WTC11 (cell line): ENCODE measurements at regions not wholly inside any gene's neighbourhood (a gene's known extent, or its start where the extent isn't known, plus 50 kb on each side); places are given as distances from the start of the nearest gene placed in this dataset.

Experiments used
- ATAC-seq: fragments of 200-7000 bp; cut with Tn5 transposase; 2 replicates; pipeline ENCODE4 v1.10.0; 2021; ENCODE audit warnings: mild to moderate bottlenecking, moderate library complexity
- CTCF ChIA-PET: fragments of 300-600 bp; sonication (Branson Sonifier 250); formaldehyde crosslinking; loops from one replicate; lab custom pipeline; 2021; ENCODE audit warnings: antibody characterized with exemption; lab: Charles Lee
- POLR2A ChIA-PET: fragments of 350-600 bp; sonication (Branson Sonifier 250); formaldehyde crosslinking; loops from one replicate; lab custom pipeline; 2021; ENCODE audit warnings: antibody characterized with exemption; lab: Charles Lee
- DNase-seq: peaks from one replicate; pipeline ENCODE4 v3.0.0; 2021; ENCODE audit warnings: low spot score
- H3K27ac Mint-ChIP-seq: 2 replicates; pipeline ENCODE4 v1.8.0; 2021; ENCODE audit warnings: mixed read lengths
- H3K27me3 Mint-ChIP-seq: 2 replicates; pipeline ENCODE4 v1.8.0; 2021; ENCODE audit warnings: low read depth, mild to moderate bottlenecking, moderate library complexity, mixed read lengths
- H3K36me3 Mint-ChIP-seq: 2 replicates; pipeline ENCODE4 v1.8.0; 2021; ENCODE audit warnings: mixed read lengths
- H3K4me1 Mint-ChIP-seq: 2 replicates; pipeline ENCODE4 v1.8.0; 2022; ENCODE audit warnings: mixed read lengths
- H3K4me3 Mint-ChIP-seq: 2 replicates; pipeline ENCODE4 v1.8.0; 2021; ENCODE audit warnings: mild to moderate bottlenecking, moderate library complexity, mixed read lengths
- H3K9me3 Mint-ChIP-seq: 2 replicates; pipeline ENCODE4 v1.8.0; 2021; ENCODE audit warnings: mixed read lengths
- AFF4 ChIP-seq: sonication (generic); formaldehyde crosslinking; IDR thresholded peaks from 2 replicates; pipeline ENCODE4 v1.8.1; 2023; ENCODE audit warnings: mild to moderate bottlenecking, missing genetic modification reagents, borderline replicate concordance
- ATF1 ChIP-seq: sonication (generic); formaldehyde crosslinking; IDR thresholded peaks from 2 replicates; pipeline ENCODE4 v1.8.1; 2023; ENCODE audit warnings: mild to moderate bottlenecking, moderate library complexity, missing genetic modification reagents
- ATF6 ChIP-seq: sonication (generic); formaldehyde crosslinking; IDR thresholded peaks from 2 replicates; pipeline ENCODE4 v1.8.1; 2023; ENCODE audit warnings: mild to moderate bottlenecking, missing genetic modification reagents
- E2F1 ChIP-seq: sonication (generic); formaldehyde crosslinking; IDR thresholded peaks from 2 replicates; pipeline ENCODE4 v1.8.0; 2022; ENCODE audit warnings: mild to moderate bottlenecking, missing genetic modification reagents
- E2F4 ChIP-seq: sonication (generic); formaldehyde crosslinking; IDR thresholded peaks from 2 replicates; pipeline ENCODE4 v1.8.1; 2022; ENCODE audit warnings: low read depth, mild to moderate bottlenecking, moderate library complexity, missing genetic modification reagents, borderline replicate concordance
- ELF4 ChIP-seq: sonication (generic); formaldehyde crosslinking; IDR thresholded peaks from 2 replicates; pipeline ENCODE4 v1.8.1; 2022; ENCODE audit warnings: low read depth, mild to moderate bottlenecking, moderate library complexity, missing genetic modification reagents
- FOXJ3 ChIP-seq: sonication (generic); formaldehyde crosslinking; IDR thresholded peaks from 2 replicates; pipeline ENCODE4 v1.9.0; 2021; ENCODE audit warnings: missing genetic modification reagents, mild to moderate bottlenecking, borderline replicate concordance
- FOXP4 ChIP-seq: sonication (generic); formaldehyde crosslinking; IDR thresholded peaks from 2 replicates; pipeline ENCODE4 v1.8.0; 2022; ENCODE audit warnings: mild to moderate bottlenecking, missing genetic modification reagents
- GABPB1 ChIP-seq: sonication (generic); formaldehyde crosslinking; IDR thresholded peaks from 2 replicates; pipeline ENCODE4 v1.8.1; 2023; ENCODE audit warnings: mild to moderate bottlenecking, missing genetic modification reagents
- NR1H2 ChIP-seq: sonication (generic); formaldehyde crosslinking; IDR thresholded peaks from 2 replicates; pipeline ENCODE4 v1.9.0; 2021; ENCODE audit warnings: mild to moderate bottlenecking, moderate library complexity, missing genetic modification reagents
- PRDM15 ChIP-seq: sonication (generic); formaldehyde crosslinking; IDR thresholded peaks from 2 replicates; pipeline ENCODE4 v1.8.0; 2022; ENCODE audit warnings: missing genetic modification reagents
- SMAD3 ChIP-seq: sonication (generic); formaldehyde crosslinking; IDR thresholded peaks from 2 replicates; pipeline ENCODE4 v1.8.0; 2022; ENCODE audit warnings: missing genetic modification reagents, mild to moderate bottlenecking, borderline replicate concordance
- SMAD4 ChIP-seq: sonication (generic); formaldehyde crosslinking; IDR thresholded peaks from 2 replicates; pipeline ENCODE4 v1.8.0; 2022; ENCODE audit warnings: mild to moderate bottlenecking, missing genetic modification reagents
- ZNF423 ChIP-seq: fragments of 250-450 bp; sonication (Bioruptor Pico); IDR thresholded peaks from 2 replicates; pipeline ENCODE4 v2.1.2; 2022; ENCODE audit warnings: mild to moderate bottlenecking, moderate library complexity

GRCh38 chr5:68371607-68372006 is 156.1 kb downstream of the PIK3R1 start:
- TF ChIP-seq FOXJ3 (no peak), ATF1 (CRISPR knock-in tag) (no peak), FOXP4 (CRISPR knock-in tag) (no peak), GABPB1 (CRISPR knock-in tag) (no peak), PRDM15 (CRISPR knock-in tag) (no peak), AFF4 (CRISPR knock-in tag) (no peak), ATF6 (CRISPR knock-in tag) (no peak), E2F4 (CRISPR knock-in tag) (no peak), E2F1 (CRISPR knock-in tag) (no peak)
- ATAC-seq (no peak), DNase-seq (no peak)
- no peaks in the 10 kb centered on the region for H3K27me3 Mint-ChIP-seq
- peaks cover 5% of the 10 kb centered on the region for H3K36me3 Mint-ChIP-seq
- ChIA-PET POLR2A (no interaction called here), CTCF (no interaction called here)
- H3K27ac Mint-ChIP-seq: no peak overlapping the region
- H3K4me1 Mint-ChIP-seq: peaks cover 10% of the 10 kb centered on the region
- H3K9me3 Mint-ChIP-seq: peaks cover 9% of the 10 kb centered on the region
- H3K4me3 Mint-ChIP-seq: no peak overlapping the region

GRCh38 chr5:68372161-68372560 is 156.6 kb downstream of the PIK3R1 start:
- ChIA-PET CTCF (no interaction called here), POLR2A (no interaction called here)
- Mint-ChIP-seq H3K27me3 (no peaks in the 10 kb centered on the region), H3K4me1 (peaks cover 10% of the 10 kb centered on the region), H3K9me3 (peaks cover 9% of the 10 kb centered on the region), H3K4me3 (no peak overlapping the region), H3K27ac (no peak overlapping the region), H3K36me3 (peaks cover 5% of the 10 kb centered on the region)
- DNase-seq (no peak), ATAC-seq (no peak)
- TF ChIP-seq NR1H2: no peak
- TF ChIP-seq SMAD3: no peak
- no peak for TF ChIP-seq SMAD4
- no peak for TF ChIP-seq ELF4 (CRISPR knock-in tag)
- no peak for TF ChIP-seq E2F1 (CRISPR knock-in tag)
- TF ChIP-seq ZNF423 (CRISPR knock-in tag): no peak
